Naive B cell (primary cell): ENCODE measurements at regions not wholly inside any gene's neighbourhood (a gene's known extent, or its start where the extent isn't known, plus 50 kb on each side); places are given as distances from the start of the nearest gene placed in this dataset.
"Not testable (repeated sequence)": the region's sequence is repeated elsewhere in the genome, so short reads cannot be mapped to it uniquely, and the experiment has no call there.

Source experiments
- ATAC-seq, 2 donors: fragments of 150-1000 bp; cut with Tn5 transposase; 2 replicates each; pipeline ENCODE4 v1.10.0; 2021; ENCODE audit warnings: low read depth in 2 of 2, mild to moderate bottlenecking in 2 of 2, moderate library complexity in 2 of 2
- DNase-seq: peaks from one replicate; pipeline ENCODE4 v3.0.0; 2022
- H3K27ac Mint-ChIP-seq, 6 donors: one replicate each; pipeline ENCODE4 v1.8.0; 2020 to 2022; ENCODE audit warnings: mild to moderate bottlenecking in 6 of 6, mixed read lengths in 6 of 6, moderate library complexity in 5 of 6, inconsistent platforms in 2 of 6
- H3K27me3 Mint-ChIP-seq, 3 donors: one replicate each; pipeline ENCODE4 v1.8.0; 2021 to 2022; ENCODE audit warnings: mixed read lengths in 3 of 3, mild to moderate bottlenecking in 1 of 3
- H3K36me3 Mint-ChIP-seq, 2 donors: one replicate each; pipeline ENCODE4 v1.8.0; 2020 to 2022; ENCODE audit warnings: mixed read lengths in 2 of 2, inconsistent platforms in 1 of 2, mild to moderate bottlenecking in 1 of 2
- H3K4me1 Mint-ChIP-seq, 3 donors: one replicate each; pipeline ENCODE4 v1.8.0; 2020 to 2022; ENCODE audit warnings: mixed read lengths in 3 of 3, inconsistent platforms in 1 of 3, mild to moderate bottlenecking in 1 of 3, moderate library complexity in 1 of 3
- H3K4me3 Mint-ChIP-seq, 8 donors: one replicate each; pipeline ENCODE4 v1.8.0; 2020 to 2022; ENCODE audit warnings: mild to moderate bottlenecking in 8 of 8, mixed read lengths in 8 of 8, moderate library complexity in 8 of 8, inconsistent platforms in 2 of 8
- H3K9me3 Mint-ChIP-seq, 7 donors: one replicate each; pipeline ENCODE4 v1.8.0; 2020 to 2022; ENCODE audit warnings: mixed read lengths in 7 of 7, mild to moderate bottlenecking in 5 of 7, inconsistent platforms in 2 of 7, moderate library complexity in 1 of 7

- Mint-ChIP-seq H3K9me3 (peaks cover 0 to 2% (median 0%) of the 10 kb centered on the region in 7 donors), H3K4me1 (no peaks in the 10 kb centered on the region), H3K27ac (no peak overlapping the region), H3K27me3 (peaks cover 15 to 31% (median 22%) of the 10 kb centered on the region in 3 donors), H3K4me3 (no peak overlapping the region), H3K36me3 (no peaks in the 10 kb centered on the region)
- DNase-seq = no peak
- ATAC-seq = no peak
These were observed 451.1 kb downstream of the SOX9 start for GRCh38 chr17:72571813-72572396.

GRCh38 chr17:72572604-72573491 lies 452.0 kb downstream of the SOX9 start:
- Mint-ChIP-seq H3K4me1 (no peaks in the 10 kb centered on the region), H3K27ac (no peak overlapping the region), H3K9me3 (peaks cover 0 to 2% (median 0%) of the 10 kb centered on the region in 7 donors), H3K36me3 (no peaks in the 10 kb centered on the region), H3K4me3 (peak overlapping the region in 1 of 8 donors; percentile 37), H3K27me3 (peaks cover 15 to 31% (median 28%) of the 10 kb centered on the region in 3 donors)
- ATAC-seq = no peak
- no peak for DNase-seq

- H3K9me3 Mint-ChIP-seq, H3K36me3 Mint-ChIP-seq, H3K27ac Mint-ChIP-seq, H3K4me3 Mint-ChIP-seq, ATAC-seq, H3K4me1 Mint-ChIP-seq, DNase-seq: not testable (repeated sequence)
- peaks cover 9 to 34% (median 31%) of the 10 kb centered on the region in 3 donors for H3K27me3 Mint-ChIP-seq
These were observed 452.6 kb downstream of the SOX9 start for GRCh38 chr17:72573492-72573801.

- Mint-ChIP-seq H3K36me3 (no peaks in the 10 kb centered on the region), H3K27ac (no peak overlapping the region), H3K27me3 (peaks cover 18 to 34% (median 31%) of the 10 kb centered on the region in 3 donors), H3K4me1 (no peaks in the 10 kb centered on the region), H3K4me3 (no peak overlapping the region), H3K9me3 (peaks cover 0 to 2% (median 0%) of the 10 kb centered on the region in 7 donors)
- no peak for ATAC-seq
- DNase-seq = no peak
These were observed 454.1 kb downstream of the SOX9 start for GRCh38 chr17:72574675-72575510.

DNA sequence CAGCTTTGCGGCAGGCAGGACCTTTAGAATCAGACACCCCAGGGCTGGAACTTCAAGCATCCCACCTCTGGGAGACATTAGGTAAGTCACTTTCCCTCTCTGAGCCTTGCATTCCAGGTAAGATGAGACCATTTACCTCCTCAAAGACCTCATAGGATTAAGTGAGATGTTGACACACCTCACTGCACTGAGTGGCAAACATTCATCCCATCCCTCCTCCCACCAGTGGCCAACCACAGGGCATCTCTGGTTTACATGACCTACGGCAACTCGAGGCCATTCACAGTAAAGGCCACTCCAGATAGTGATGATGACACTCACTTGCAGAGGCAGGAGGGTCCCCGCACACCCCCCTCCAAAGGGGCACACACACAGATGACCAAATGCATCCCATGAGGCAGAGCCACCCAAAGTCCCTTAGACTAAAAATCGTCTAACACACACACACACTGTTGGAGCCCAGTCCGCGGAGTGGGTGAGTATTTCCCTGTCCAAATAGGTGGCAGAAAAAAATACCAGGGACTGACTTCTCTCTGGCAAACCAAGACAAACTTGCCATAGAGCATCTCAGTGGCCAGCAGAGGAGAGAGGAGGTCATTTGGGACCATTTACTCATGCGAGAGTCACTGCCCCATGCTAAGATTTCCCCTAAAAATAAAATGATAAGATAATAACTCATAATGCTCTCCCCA lies 454.9 kb downstream of the SOX9 start:
- Mint-ChIP-seq H3K4me1 (no peaks in the 10 kb centered on the region), H3K27me3 (peaks cover 19 to 34% (median 31%) of the 10 kb centered on the region in 3 donors), H3K36me3 (no peaks in the 10 kb centered on the region), H3K9me3 (peaks cover 0 to 2% (median 0%) of the 10 kb centered on the region in 7 donors), H3K27ac (no peak overlapping the region), H3K4me3 (no peak overlapping the region)
- no peak for DNase-seq
- ATAC-seq = no peak

GRCh38 chr17:72576289-72576759 lies 455.5 kb downstream of the SOX9 start:
- H3K4me3 Mint-ChIP-seq = peak overlapping the region in 1 of 8 donors; percentile 47
- peaks cover 19 to 34% (median 31%) of the 10 kb centered on the region in 3 donors for H3K27me3 Mint-ChIP-seq
- no peaks in the 10 kb centered on the region for H3K4me1 Mint-ChIP-seq
- H3K27ac Mint-ChIP-seq = no peak overlapping the region
- no peak for ATAC-seq
- H3K9me3 Mint-ChIP-seq = peaks cover 0 to 2% (median 0%) of the 10 kb centered on the region in 7 donors
- H3K36me3 Mint-ChIP-seq = no peaks in the 10 kb centered on the region
- no peak for DNase-seq

GRCh38 chr17:72578817-72579470 lies 458.1 kb downstream of the SOX9 start:
- DNase-seq (no peak), ATAC-seq (no peak)
- Mint-ChIP-seq H3K9me3 (peaks cover 0 to 2% (median 0%) of the 10 kb centered on the region in 7 donors), H3K36me3 (no peaks in the 10 kb centered on the region), H3K27ac (no peak overlapping the region), H3K4me3 (no peak overlapping the region), H3K4me1 (no peaks in the 10 kb centered on the region), H3K27me3 (peaks cover 10 to 24% (median 20%) of the 10 kb centered on the region in 3 donors)

DNA sequence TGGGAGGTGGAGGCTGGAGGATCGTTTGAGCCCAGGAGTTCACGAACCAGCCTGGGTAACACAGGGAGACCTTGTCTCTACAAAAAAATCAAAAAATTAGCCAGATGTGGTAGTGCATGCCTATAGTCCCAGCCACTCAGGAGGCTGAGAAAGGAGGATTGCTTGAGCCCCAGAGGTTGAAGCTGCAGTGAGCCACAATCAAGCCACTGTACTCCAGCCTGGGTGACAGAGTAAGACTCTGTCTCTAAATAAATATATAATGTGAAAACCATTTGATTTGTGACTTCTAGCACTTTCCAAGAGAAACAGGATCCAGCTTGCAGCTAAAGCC lies 459.1 kb downstream of the SOX9 start:
- Mint-ChIP-seq H3K9me3 (peaks cover 0 to 3% (median 0%) of the 10 kb centered on the region in 7 donors), H3K27ac (no peak overlapping the region)

DNA sequence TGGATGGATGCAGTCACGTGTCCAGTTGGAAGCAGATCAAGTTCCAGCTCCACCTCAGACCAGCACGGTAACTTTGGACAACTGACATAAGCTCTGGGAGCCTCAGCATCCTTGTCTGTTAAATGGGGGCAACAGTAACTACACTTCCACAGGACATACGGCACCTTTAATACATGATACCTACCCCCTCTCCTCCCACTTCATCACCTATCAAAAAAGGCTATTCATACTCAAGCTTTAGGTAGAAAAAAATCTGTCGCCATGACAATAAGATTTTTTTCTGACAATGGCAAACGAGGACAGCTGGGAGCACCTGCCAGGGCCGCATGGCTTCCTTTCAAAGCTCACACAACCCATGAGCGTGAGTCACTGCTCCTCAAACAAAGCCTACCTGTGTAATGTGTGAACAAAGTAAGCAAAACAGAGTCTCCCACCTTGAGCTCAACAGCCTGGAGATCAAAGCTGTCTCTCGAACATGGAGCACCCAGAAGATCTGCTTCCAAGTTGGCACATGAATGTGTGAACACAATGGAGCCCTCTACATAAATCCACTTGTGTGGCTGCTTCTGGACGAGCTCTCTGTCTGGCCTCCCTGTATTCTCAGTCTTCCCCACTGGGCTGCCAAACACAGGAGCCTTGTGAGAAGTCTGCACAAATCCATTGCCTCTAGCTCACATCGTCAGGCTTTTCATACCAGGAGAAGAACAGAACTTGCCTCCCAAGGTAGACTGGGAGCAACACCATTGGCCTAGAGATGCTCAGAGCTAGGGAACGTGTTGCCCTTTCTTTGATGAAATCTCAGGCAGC lies 459.7 kb downstream of the SOX9 start:
- peaks cover 0 to 20% (median 12%) of the 10 kb centered on the region in 3 donors for H3K27me3 Mint-ChIP-seq
- no peak for ATAC-seq
- H3K36me3 Mint-ChIP-seq = no peaks in the 10 kb centered on the region
- peaks cover 0 to 3% (median 0%) of the 10 kb centered on the region in 7 donors for H3K9me3 Mint-ChIP-seq
- DNase-seq = no peak
- H3K27ac Mint-ChIP-seq = no peak overlapping the region
- H3K4me1 Mint-ChIP-seq = no peaks in the 10 kb centered on the region
- H3K4me3 Mint-ChIP-seq = peak overlapping the region in 1 of 8 donors; percentile 4

More for the DNA sequence above, 459.1 kb downstream of the SOX9 start:
- DNase-seq = no peak
- Mint-ChIP-seq H3K4me3 (no peak overlapping the region), H3K27me3 (peaks cover 0 to 20% (median 14%) of the 10 kb centered on the region in 3 donors), H3K4me1 (no peaks in the 10 kb centered on the region), H3K36me3 (no peaks in the 10 kb centered on the region)
- ATAC-seq = no peak

GRCh38 chr17:72587156-72587555 lies 466.3 kb downstream of the SOX9 start:
- H3K27ac Mint-ChIP-seq = no peak overlapping the region
- ATAC-seq = no peak
- H3K36me3 Mint-ChIP-seq = no peaks in the 10 kb centered on the region
- peaks cover 7 to 14% (median 10%) of the 10 kb centered on the region in 3 donors for H3K4me1 Mint-ChIP-seq
- peaks cover 0 to 3% (median 0%) of the 10 kb centered on the region in 7 donors for H3K9me3 Mint-ChIP-seq
- no peak overlapping the region for H3K4me3 Mint-ChIP-seq
- peaks cover 34 to 47% (median 45%) of the 10 kb centered on the region in 3 donors for H3K27me3 Mint-ChIP-seq
- DNase-seq = no peak

GRCh38 chr17:72587773-72588511 lies 467.1 kb downstream of the SOX9 start:
- Mint-ChIP-seq H3K36me3 (no peaks in the 10 kb centered on the region), H3K27me3 (peaks cover 37 to 47% (median 42%) of the 10 kb centered on the region in 3 donors), H3K9me3 (peaks cover 0 to 3% (median 0%) of the 10 kb centered on the region in 7 donors), H3K4me3 (no peak overlapping the region), H3K27ac (no peak overlapping the region), H3K4me1 (peaks cover 8 to 19% (median 13%) of the 10 kb centered on the region in 3 donors)
- ATAC-seq = no peak
- no peak for DNase-seq
